OCI-LY1 (cell line): ENCODE measurements at regions not wholly inside any gene's neighbourhood (a gene's known extent, or its start where the extent isn't known, plus 50 kb on each side); places are given as distances from the start of the nearest gene placed in this dataset.

Experiments used
- EZH2 ChIP-seq: fragments of 200-600 bp; sonication (generic), shearing (Covaris generic); IDR thresholded peaks from 2 replicates; pipeline ENCODE4 v1.8.0; 2017; ENCODE audit warnings: borderline replicate concordance, mixed run types, mild to moderate bottlenecking, antibody characterized with exemption, low read length, moderate library complexity, mixed read lengths
- TF ChIP-seq, protein P1 (sequence below): fragments of 200-600 bp; sonication (generic), shearing (Covaris generic); IDR thresholded peaks from 2 replicates; pipeline ENCODE4 v1.5.1; 2017; ENCODE audit warnings: mild to moderate bottlenecking, antibody characterized with exemption, low read length, moderate library complexity, mixed read lengths

DNA sequence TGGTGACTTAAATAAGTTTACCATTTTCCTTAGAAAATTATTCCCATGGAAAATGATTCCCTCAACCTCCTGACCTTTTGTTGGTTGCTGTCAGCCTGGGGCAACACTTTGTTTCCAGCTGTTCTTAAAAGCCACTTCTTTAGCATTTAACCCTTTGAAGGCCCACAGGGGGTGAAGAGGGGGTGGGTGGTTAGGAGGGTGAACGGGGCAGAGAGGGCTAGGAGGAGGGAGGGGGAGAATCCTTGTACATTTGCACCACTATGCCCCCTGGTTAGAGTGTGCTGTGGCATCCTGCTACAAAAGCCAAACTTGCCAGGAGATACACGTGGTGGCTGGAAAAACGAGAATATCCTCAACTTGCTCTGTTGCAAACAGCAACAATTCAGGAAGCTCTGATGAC is 273.2 kb upstream of the RGMA start:
- no peak for TF ChIP-seq EZH2
- TF ChIP-seq, protein P1, sequence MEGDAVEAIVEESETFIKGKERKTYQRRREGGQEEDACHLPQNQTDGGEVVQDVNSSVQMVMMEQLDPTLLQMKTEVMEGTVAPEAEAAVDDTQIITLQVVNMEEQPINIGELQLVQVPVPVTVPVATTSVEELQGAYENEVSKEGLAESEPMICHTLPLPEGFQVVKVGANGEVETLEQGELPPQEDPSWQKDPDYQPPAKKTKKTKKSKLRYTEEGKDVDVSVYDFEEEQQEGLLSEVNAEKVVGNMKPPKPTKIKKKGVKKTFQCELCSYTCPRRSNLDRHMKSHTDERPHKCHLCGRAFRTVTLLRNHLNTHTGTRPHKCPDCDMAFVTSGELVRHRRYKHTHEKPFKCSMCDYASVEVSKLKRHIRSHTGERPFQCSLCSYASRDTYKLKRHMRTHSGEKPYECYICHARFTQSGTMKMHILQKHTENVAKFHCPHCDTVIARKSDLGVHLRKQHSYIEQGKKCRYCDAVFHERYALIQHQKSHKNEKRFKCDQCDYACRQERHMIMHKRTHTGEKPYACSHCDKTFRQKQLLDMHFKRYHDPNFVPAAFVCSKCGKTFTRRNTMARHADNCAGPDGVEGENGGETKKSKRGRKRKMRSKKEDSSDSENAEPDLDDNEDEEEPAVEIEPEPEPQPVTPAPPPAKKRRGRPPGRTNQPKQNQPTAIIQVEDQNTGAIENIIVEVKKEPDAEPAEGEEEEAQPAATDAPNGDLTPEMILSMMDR = no peak
